ENCODE measurements at regions not wholly inside any gene's neighbourhood (a gene's known extent, or its start where the extent isn't known, plus 50 kb on each side); places are given as distances from the start of the nearest gene placed in this dataset.

- Histone ChIP-seq H3K36me3 (no peaks in the 10 kb centered on the region), H3K4me1 (replicated peaks) (no peaks in the 10 kb centered on the region), H3K27ac (no peak overlapping the region), H3K9me3 (no peaks in the 10 kb centered on the region), H3K4me3 (no peak overlapping the region), H3K27me3 (replicated peaks; ENCODE audit: insufficient read depth) (no peaks in the 10 kb centered on the region)
- 87% methylated on average over 4 of the region's 4 CpGs for WGBS
- intact Hi-C loops (cut with DNase I): no loop called here
- no peak for DNase-seq (ENCODE audit: low spot score)
- no peak for TF ChIP-seq POLR2A (IDR thresholded peaks at IDR 0.05)
- TF ChIP-seq CTCF (IDR thresholded peaks at IDR 0.05): no peak
- no peak for TF ChIP-seq POLR2AphosphoS5 (IDR thresholded peaks at IDR 0.05)
Measured at GRCh38 chr15:87155771-87156170, 1076.1 kb downstream of the AGBL1 start.

- H3K9me3 ChIP-seq: no peaks in the 10 kb centered on the region
- H3K27ac ChIP-seq: no peak overlapping the region
- no peak overlapping the region for H3K4me3 ChIP-seq
- H3K4me1 ChIP-seq (replicated peaks): no peaks in the 10 kb centered on the region
- no peaks in the 10 kb centered on the region for H3K27me3 ChIP-seq (replicated peaks; ENCODE audit: insufficient read depth)
- intact Hi-C loops (cut with DNase I): no loop called here
- DNase-seq (ENCODE audit: low spot score): no peak
- no peak for TF ChIP-seq POLR2AphosphoS5 (IDR thresholded peaks at IDR 0.05)
- TF ChIP-seq CTCF (IDR thresholded peaks at IDR 0.05): no peak
- TF ChIP-seq POLR2A (IDR thresholded peaks at IDR 0.05): no peak
- no peaks in the 10 kb centered on the region for H3K36me3 ChIP-seq
Measured at GRCh38 chr15:87154761-87155160, 1075.1 kb downstream of the AGBL1 start.

GRCh38 chr15:87151202-87151748 is 1071.6 kb downstream of the AGBL1 start:
- WGBS: 91% methylated on average over 2 of the region's 2 CpGs

GRCh38 chr15:87145696-87146095 is 1066.0 kb downstream of the AGBL1 start:
- no peak for DNase-seq (ENCODE audit: low spot score)
- WGBS: 77% methylated on average over 2 of the region's 2 CpGs
- TF ChIP-seq POLR2A (IDR thresholded peaks at IDR 0.05): no peak
- no peak for TF ChIP-seq POLR2AphosphoS5 (IDR thresholded peaks at IDR 0.05)
- no peak for TF ChIP-seq CTCF (IDR thresholded peaks at IDR 0.05)
- Histone ChIP-seq H3K36me3 (no peaks in the 10 kb centered on the region), H3K4me1 (replicated peaks) (no peaks in the 10 kb centered on the region), H3K4me3 (no peak overlapping the region), H3K27me3 (replicated peaks; ENCODE audit: insufficient read depth) (no peaks in the 10 kb centered on the region), H3K27ac (no peak overlapping the region), H3K9me3 (no peaks in the 10 kb centered on the region)
- intact Hi-C loops (cut with DNase I): no loop called here

More at GRCh38 chr15:87151202-87151748, 1071.6 kb downstream of the AGBL1 start:
- Histone ChIP-seq H3K4me1 (replicated peaks) (no peaks in the 10 kb centered on the region), H3K36me3 (no peaks in the 10 kb centered on the region), H3K9me3 (no peaks in the 10 kb centered on the region), H3K4me3 (no peak overlapping the region), H3K27ac (no peak overlapping the region), H3K27me3 (replicated peaks; ENCODE audit: insufficient read depth) (no peaks in the 10 kb centered on the region)
- intact Hi-C loops (cut with DNase I): no loop called here
- TF ChIP-seq POLR2A (IDR thresholded peaks at IDR 0.05): no peak
- no peak for DNase-seq (ENCODE audit: low spot score)

GRCh38 chr15:87144775-87145174 is 1065.1 kb downstream of the AGBL1 start:
- no peak for DNase-seq (ENCODE audit: low spot score)
- TF ChIP-seq POLR2A (IDR thresholded peaks at IDR 0.05) (no peak), POLR2AphosphoS5 (IDR thresholded peaks at IDR 0.05) (no peak), CTCF (IDR thresholded peaks at IDR 0.05) (no peak)
- Histone ChIP-seq H3K9me3 (no peaks in the 10 kb centered on the region), H3K4me3 (no peak overlapping the region), H3K36me3 (no peaks in the 10 kb centered on the region), H3K27me3 (replicated peaks; ENCODE audit: insufficient read depth) (no peaks in the 10 kb centered on the region), H3K4me1 (replicated peaks) (no peaks in the 10 kb centered on the region), H3K27ac (no peak overlapping the region)
- intact Hi-C loops (cut with DNase I): no loop called here
- 63% methylated on average over 1 of the region's 1 CpG for WGBS

Measured in prostate gland (tissue), 2 donors.